Adrenal gland (tissue), 9 donors: ENCODE measurements at regions not wholly inside any gene's neighbourhood (a gene's known extent, or its start where the extent isn't known, plus 50 kb on each side); places are given as distances from the start of the nearest gene placed in this dataset.

Experiments used
- DNase-seq, 7 donors: peaks; one replicate each; pipeline ENCODE4 v3.0.0-alpha.2; 2019 to 2020
- H3K27ac ChIP-seq, 5 donors: fragments of 200-600 bp; sonication (generic) in 4 of 5; 1 replicate in 3 of 5; 2 replicates in 2 of 5; pipeline versions ENCODE4 v1.5.1 to v1.8.0; 2016 to 2020; ENCODE audit warnings: mild to moderate bottlenecking in 1 of 5
- H3K27me3 ChIP-seq: fragments of 200-600 bp; 2 replicates; pipeline ENCODE4 v1.8.0; 2021
- H3K36me3 ChIP-seq, 2 donors: fragments of 200-600 bp; replicated peaks in 1 of 2; 1 replicate in 1 of 2; 2 replicates in 1 of 2; pipeline versions ENCODE4 v1.5.1 to v1.8.0; 2018 to 2022
- H3K4me1 ChIP-seq, 2 donors: fragments of 200-600 bp; replicated peaks in 1 of 2; 1 replicate in 1 of 2; 2 replicates in 1 of 2; pipeline versions ENCODE4 v1.5.1 to v1.8.0; 2018 to 2021
- H3K4me3 ChIP-seq, 4 donors: fragments of 200-600 bp; sonication (generic) in 3 of 4; one replicate each; pipeline ENCODE4 v1.5.1; 2016 to 2018
- H3K9me3 ChIP-seq, 3 donors: fragments of 200-600 bp; sonication (generic) in 1 of 3; replicated peaks in 1 of 3; 1 replicate in 2 of 3; 2 replicates in 1 of 3; pipeline versions ENCODE4 v1.5.1 to v1.8.0; 2016 to 2021
- POLR2A ChIP-seq, 2 donors: fragments of 450-650 bp; IDR thresholded peaks; one replicate each; pipeline ENCODE4 v1.6.1; 2017; ENCODE audit warnings: antibody characterized with exemption in 2 of 2, mild to moderate bottlenecking in 2 of 2, moderate library complexity in 1 of 2
- WGBS, 4 donors: extraction: QIAGEN DNeasy Blood & Tissue Kit in 2 of 4; methylation state at CpG; one replicate each; pipeline versions ENCODE4 v1.1.5 to v1.1.7; 2013 to 2017; 5-methylcytosine and 5-hydroxymethylcytosine counted together
- intact Hi-C, 2 donors: fragments of 100-400 bp; cut with DNase I; formaldehyde crosslinking; loops; one replicate each; pipeline versions ENCODE4 v1.14.1 to v1.15.0; 2022 to 2023
- TF ChIP-seq, protein P1 (sequence below), 6 experiments: fragments of 450-650 bp in 4 of 6; fragments of 200-600 bp in 2 of 6; sonication (generic) in 1 of 6; IDR thresholded peaks; 1 replicate in 5 of 6; 2 replicates in 1 of 6; pipeline versions ENCODE4 v1.5.1 to v1.8.0; 2016 to 2021; ENCODE audit warnings: antibody characterized with exemption in 6 of 6, mild to moderate bottlenecking in 2 of 6, moderate library complexity in 1 of 6
- donor health status: healthy with polysubstance abuse.
- donor health status: Bipolar disorder and iron deficiency.
- donor health status: DM: yes; HTN: yes; CAD: no.
- donor health status: DM: no; HTN: no; CAD: no.
- donor health status: DM: no; HTN: no; CAD: no.

DNA sequence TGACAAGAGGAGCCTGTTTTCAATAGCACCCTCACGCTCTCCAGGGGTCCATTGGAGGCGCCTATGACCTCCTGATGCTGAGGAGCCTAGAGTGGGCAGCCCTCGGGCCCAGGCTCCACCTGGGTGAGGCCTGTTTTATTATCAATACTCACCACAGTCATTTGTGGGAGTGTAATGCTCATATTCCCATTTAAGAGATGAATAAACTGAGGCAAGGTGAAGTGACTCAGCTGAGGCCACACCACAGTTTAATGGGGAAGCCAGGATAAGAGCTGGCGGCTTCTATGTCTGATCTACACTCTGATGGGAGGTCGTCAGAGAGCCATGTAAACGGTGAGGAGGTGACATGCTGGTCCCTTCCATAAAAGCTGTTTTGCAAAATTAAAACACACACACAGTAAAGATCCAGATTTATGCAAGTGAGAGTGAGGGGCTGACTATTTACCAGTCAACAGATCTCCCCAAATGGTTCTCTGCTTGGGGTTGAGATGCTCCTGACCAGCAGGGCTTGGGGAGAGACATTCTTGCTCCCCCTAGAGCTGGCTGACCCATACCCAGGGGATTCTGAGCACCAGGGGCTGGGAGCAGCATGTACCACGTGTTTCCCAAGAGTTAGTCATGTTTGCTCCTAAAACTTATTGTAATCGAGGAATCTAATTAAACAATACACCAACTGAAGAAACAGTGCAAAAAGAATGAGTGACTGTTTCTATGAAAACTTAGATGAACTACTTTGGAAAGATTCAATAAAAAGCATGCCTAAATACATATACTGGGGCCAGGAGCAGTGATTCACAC, 81.0 kb upstream of the INSIG1 start:
- Histone ChIP-seq H3K4me3 (no peak overlapping the region), H3K36me3 (no peaks in the 10 kb centered on the region), H3K27ac (no peak overlapping the region), H3K27me3 (peaks cover 22% of the 10 kb centered on the region), H3K9me3 (no peaks in the 10 kb centered on the region), H3K4me1 (no peaks in the 10 kb centered on the region)
- no peak for DNase-seq
- intact Hi-C loops = no loop called here
- WGBS, 4 donors = 72 to 84% (median 77%) methylated on average over 5 to 8 of the region's 8 CpGs
- no peak for TF ChIP-seq POLR2A (IDR thresholded peaks at IDR 0.05)
- TF ChIP-seq, protein P1, sequence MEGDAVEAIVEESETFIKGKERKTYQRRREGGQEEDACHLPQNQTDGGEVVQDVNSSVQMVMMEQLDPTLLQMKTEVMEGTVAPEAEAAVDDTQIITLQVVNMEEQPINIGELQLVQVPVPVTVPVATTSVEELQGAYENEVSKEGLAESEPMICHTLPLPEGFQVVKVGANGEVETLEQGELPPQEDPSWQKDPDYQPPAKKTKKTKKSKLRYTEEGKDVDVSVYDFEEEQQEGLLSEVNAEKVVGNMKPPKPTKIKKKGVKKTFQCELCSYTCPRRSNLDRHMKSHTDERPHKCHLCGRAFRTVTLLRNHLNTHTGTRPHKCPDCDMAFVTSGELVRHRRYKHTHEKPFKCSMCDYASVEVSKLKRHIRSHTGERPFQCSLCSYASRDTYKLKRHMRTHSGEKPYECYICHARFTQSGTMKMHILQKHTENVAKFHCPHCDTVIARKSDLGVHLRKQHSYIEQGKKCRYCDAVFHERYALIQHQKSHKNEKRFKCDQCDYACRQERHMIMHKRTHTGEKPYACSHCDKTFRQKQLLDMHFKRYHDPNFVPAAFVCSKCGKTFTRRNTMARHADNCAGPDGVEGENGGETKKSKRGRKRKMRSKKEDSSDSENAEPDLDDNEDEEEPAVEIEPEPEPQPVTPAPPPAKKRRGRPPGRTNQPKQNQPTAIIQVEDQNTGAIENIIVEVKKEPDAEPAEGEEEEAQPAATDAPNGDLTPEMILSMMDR (IDR thresholded peaks at IDR 0.05) = no peak

DNA sequence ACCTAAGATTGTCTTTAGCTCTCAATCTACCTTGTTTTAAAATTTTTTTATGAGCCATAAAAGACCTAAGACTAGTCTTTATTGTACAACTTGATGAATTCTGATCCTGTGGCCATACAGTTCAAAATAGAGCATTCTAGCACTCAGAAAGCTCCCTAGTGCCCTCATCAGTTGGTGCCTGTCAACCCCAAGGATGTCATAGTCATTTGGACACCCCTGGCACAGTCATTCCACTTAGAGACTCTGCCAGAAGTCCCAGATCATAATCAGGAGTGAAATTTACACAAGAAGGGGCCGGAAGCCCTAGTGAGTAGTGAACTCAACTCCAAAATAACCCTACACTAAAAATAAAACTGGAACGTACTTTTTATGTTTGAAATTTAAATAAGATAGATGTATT, 80.0 kb upstream of the INSIG1 start:
- H3K27ac ChIP-seq = no peak overlapping the region
- no peaks in the 10 kb centered on the region for H3K36me3 ChIP-seq
- no peak for DNase-seq
- WGBS, 4 donors = 72 to 85% (median 78%) methylated on average over 2 of the region's 2 CpGs
- intact Hi-C loops = no loop called here
- peaks cover 23% of the 10 kb centered on the region for H3K27me3 ChIP-seq
- H3K4me3 ChIP-seq = no peak overlapping the region
- TF ChIP-seq, protein P1 (IDR thresholded peaks at IDR 0.05) = no peak
- TF ChIP-seq POLR2A (IDR thresholded peaks at IDR 0.05) = no peak
- H3K9me3 ChIP-seq = no peaks in the 10 kb centered on the region
- no peaks in the 10 kb centered on the region for H3K4me1 ChIP-seq

DNA sequence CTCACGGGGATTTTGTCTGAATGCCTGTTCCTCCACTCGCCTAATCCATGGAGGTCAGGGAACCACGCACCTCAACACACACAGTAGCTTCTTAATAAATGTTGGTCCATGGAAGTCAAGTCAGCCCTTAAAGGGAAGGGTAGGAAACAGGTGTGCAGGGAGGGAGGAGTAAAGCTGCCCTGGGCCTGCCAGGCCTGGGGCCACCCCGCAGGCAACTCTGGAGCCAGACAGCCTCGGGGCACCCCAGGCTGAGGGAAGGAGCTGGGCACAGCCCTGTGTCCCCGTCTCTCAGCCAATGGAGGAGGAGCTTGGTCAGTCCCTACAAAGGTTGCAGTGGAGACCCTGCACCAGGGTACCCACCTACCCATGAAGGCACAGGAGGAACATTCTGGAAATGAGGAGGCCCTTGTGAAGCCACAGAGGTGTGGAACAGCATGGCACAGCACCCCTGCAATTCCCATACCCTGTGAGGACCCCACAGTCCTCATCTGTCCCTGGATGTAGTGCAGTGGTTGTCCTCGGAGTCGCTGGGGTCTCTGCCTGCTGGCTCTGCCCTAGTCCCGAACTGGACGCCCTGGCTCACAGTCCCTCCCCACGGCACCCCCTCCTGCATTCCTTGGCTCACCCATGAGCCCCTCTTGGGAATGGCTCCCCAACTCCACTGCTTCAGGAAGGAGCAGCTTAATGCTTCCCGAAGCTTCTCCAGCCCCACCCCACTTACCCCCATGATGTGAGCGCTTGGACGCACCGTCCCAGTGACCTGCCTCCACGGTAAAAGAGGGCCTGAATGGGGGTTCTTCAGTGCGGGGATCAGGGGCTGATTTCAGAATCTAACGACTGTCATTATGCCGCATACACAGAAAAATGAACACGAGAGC, 79.2 kb upstream of the INSIG1 start:
- peaks cover 27% of the 10 kb centered on the region for H3K27me3 ChIP-seq
- H3K4me3 ChIP-seq = no peak overlapping the region
- H3K36me3 ChIP-seq = no peaks in the 10 kb centered on the region
- no peak overlapping the region for H3K27ac ChIP-seq
- WGBS, 4 donors = 80 to 92% (median 82%) methylated on average over 12 to 20 of the region's 20 CpGs
- TF ChIP-seq POLR2A (IDR thresholded peaks at IDR 0.05) = no peak
- TF ChIP-seq, protein P1 (IDR thresholded peaks at IDR 0.05) = no peak
- DNase-seq = no peak
- intact Hi-C loops = no loop called here
- H3K9me3 ChIP-seq = no peaks in the 10 kb centered on the region
- H3K4me1 ChIP-seq = no peaks in the 10 kb centered on the region

DNA sequence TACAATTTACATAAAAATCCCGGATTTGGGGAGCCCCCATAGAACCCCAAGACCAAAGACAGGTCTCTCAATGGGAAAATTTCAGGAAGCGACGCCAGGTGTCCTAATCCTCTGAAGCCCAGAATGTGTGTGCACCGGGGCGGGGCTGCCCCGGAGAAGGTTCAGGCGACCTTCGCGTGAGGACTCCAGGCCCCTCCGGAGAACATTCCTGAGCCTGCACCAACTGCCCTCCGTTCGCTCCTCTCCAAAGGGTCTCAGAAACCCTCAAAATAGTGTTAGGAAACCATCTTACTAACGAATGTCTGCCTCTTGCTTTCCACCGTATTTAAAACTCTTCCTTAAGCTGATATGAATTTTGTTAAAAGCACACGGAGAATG, 78.5 kb upstream of the INSIG1 start:
- intact Hi-C loops = no loop called here
- no peak for DNase-seq
- 81 to 86% (median 84%) methylated on average over 13 to 15 of the region's 15 CpGs for WGBS, 4 donors
- H3K4me3 ChIP-seq = no peak overlapping the region
- H3K27ac ChIP-seq = no peak overlapping the region
- no peaks in the 10 kb centered on the region for H3K36me3 ChIP-seq
- H3K4me1 ChIP-seq = no peaks in the 10 kb centered on the region
- H3K9me3 ChIP-seq = no peaks in the 10 kb centered on the region
- H3K27me3 ChIP-seq = peaks cover 27% of the 10 kb centered on the region
- TF ChIP-seq, protein P1 (IDR thresholded peaks at IDR 0.05) = no peak
- no peak for TF ChIP-seq POLR2A (IDR thresholded peaks at IDR 0.05)
